GM18868 (cell line): ENCODE measurements at regions not wholly inside any gene's neighbourhood (a gene's known extent, or its start where the extent isn't known, plus 50 kb on each side); places are given as distances from the start of the nearest gene placed in this dataset.

ENCODE experiments used
- ATAC-seq: cut with Tn5 transposase; IDR thresholded peaks from one replicate; pipeline ENCODE4 v1.9.1; 2021; ENCODE audit warnings: mild to moderate bottlenecking, moderate library complexity; ENCODE audit not compliant: unreplicated experiment

- ATAC-seq: no peak
These were observed 54.4 kb upstream of the PIK3R1 start for GRCh38 chr5:68161156-68161555.

- no peak for ATAC-seq
These were observed 56.2 kb upstream of the PIK3R1 start for GRCh38 chr5:68159224-68159951.

- no peak for ATAC-seq
These were observed 59.6 kb upstream of the PIK3R1 start for GRCh38 chr5:68155940-68156339.

GRCh38 chr5:68154119-68154857 lies 61.3 kb upstream of the PIK3R1 start:
- ATAC-seq: no peak

- no peak for ATAC-seq
These were observed 63.7 kb upstream of the PIK3R1 start for GRCh38 chr5:68151812-68152211.

- peak; percentile 33 for ATAC-seq
These were observed 66.4 kb upstream of the PIK3R1 start for GRCh38 chr5:68149189-68149588.

GRCh38 chr5:68148096-68148495 lies 67.5 kb upstream of the PIK3R1 start:
- peak; percentile 51 for ATAC-seq

- ATAC-seq: peak; percentile 18
These were observed 67.9 kb upstream of the PIK3R1 start for GRCh38 chr5:68147659-68148058.

GRCh38 chr5:68141494-68141893 lies 74.1 kb upstream of the PIK3R1 start:
- ATAC-seq: peak; percentile 52

GRCh38 chr5:68140763-68141162 lies 74.8 kb upstream of the PIK3R1 start:
- peak; percentile 41 for ATAC-seq

GRCh38 chr5:68139611-68140441 lies 75.7 kb upstream of the PIK3R1 start:
- no peak for ATAC-seq

- no peak for ATAC-seq
These were observed 77.9 kb upstream of the PIK3R1 start for GRCh38 chr5:68137511-68138140.

- no peak for ATAC-seq
These were observed 80.8 kb upstream of the PIK3R1 start for GRCh38 chr5:68134669-68135313.

- no peak for ATAC-seq
These were observed 81.4 kb upstream of the PIK3R1 start for GRCh38 chr5:68134033-68134668.

- no peak for ATAC-seq
These were observed 85.3 kb upstream of the PIK3R1 start for GRCh38 chr5:68130253-68130652.

GRCh38 chr5:68129364-68129763 lies 86.2 kb upstream of the PIK3R1 start:
- ATAC-seq: no peak

- ATAC-seq: no peak
These were observed 88.7 kb upstream of the PIK3R1 start for GRCh38 chr5:68126886-68127285.

GRCh38 chr5:68122439-68123328 lies 92.9 kb upstream of the PIK3R1 start:
- ATAC-seq: no peak

- ATAC-seq: no peak
These were observed 98.6 kb upstream of the PIK3R1 start for GRCh38 chr5:68116868-68117411.
